K562 (cell line): ENCODE measurements at regions not wholly inside any gene's neighbourhood (a gene's known extent, or its start where the extent isn't known, plus 50 kb on each side); places are given as distances from the start of the nearest gene placed in this dataset.

Experiments used
- ARHGAP35 ChIP-seq: fragments of 450-650 bp; IDR thresholded peaks from 2 replicates; pipeline ENCODE4 v1.6.1; 2018; ENCODE audit not compliant: partially characterized antibody
- ATF6 ChIP-seq: sonication (generic); formaldehyde crosslinking; IDR thresholded peaks from 2 replicates; pipeline ENCODE4 v1.4.0; 2020; ENCODE audit warnings: mild to moderate bottlenecking, missing genetic modification reagents
- BCOR ChIP-seq: fragments of 450-650 bp; IDR thresholded peaks from 2 replicates; pipeline ENCODE4 v1.6.1; 2016
- CSDE1 ChIP-seq, 2 experiments: fragments of 450-650 bp; IDR thresholded peaks; 2 replicates each; pipeline ENCODE4 v1.6.1; 2016; ENCODE audit warnings: mild to moderate bottlenecking in 1 of 2
- EZH2 ChIP-seq: IDR thresholded peaks from 2 replicates; pipeline ENCODE4 v1.6.1; 2012; ENCODE audit warnings: low read depth, mild to moderate bottlenecking, inconsistent platforms, low read length, borderline replicate concordance
- FOXP1 ChIP-seq: sonication (generic); formaldehyde crosslinking; IDR thresholded peaks from 2 replicates; pipeline ENCODE4 v1.8.0; 2022; ENCODE audit warnings: mild to moderate bottlenecking, missing genetic modification reagents
- HMG20A ChIP-seq: fragments of 450-650 bp; formaldehyde crosslinking; conservative IDR thresholded peaks from 2 replicates; pipeline ENCODE4 v1.4.0; 2020; ENCODE audit warnings: mild to moderate bottlenecking, mixed read lengths
- HMGN3 ChIP-seq: IDR thresholded peaks from 2 replicates; pipeline ENCODE4 v1.6.1; 2011; ENCODE audit warnings: borderline replicate concordance, low read depth, mild to moderate bottlenecking, mixed read lengths, low read length; ENCODE audit not compliant: insufficient read length; ENCODE audit errors: extremely low read depth
- LARP7 ChIP-seq: fragments of 450-650 bp; IDR thresholded peaks from 2 replicates; pipeline ENCODE4 v1.6.1; 2016
- MEF2A ChIP-seq: IDR thresholded peaks from 2 replicates; pipeline ENCODE4 v1.6.1; 2011; ENCODE audit warnings: low read depth, mild to moderate bottlenecking, low read length, moderate library complexity; ENCODE audit not compliant: control insufficient read depth
- MYBL2 ChIP-seq, 2 experiments: fragments of 450-650 bp in 1 of 2; sonication (generic) in 1 of 2; formaldehyde crosslinking in 1 of 2; IDR thresholded peaks; 2 replicates each; pipeline versions ENCODE4 v1.6.1 to v1.8.1; 2017 to 2022; ENCODE audit warnings: borderline replicate concordance in 1 of 2, inconsistent platforms in 1 of 2, low read depth in 1 of 2, mild to moderate bottlenecking in 1 of 2, missing genetic modification reagents in 1 of 2, moderate library complexity in 1 of 2
- NR0B1 ChIP-seq: fragments of 450-650 bp; IDR thresholded peaks from one replicate; pipeline ENCODE4 v1.6.1; 2018; ENCODE audit warnings: mild to moderate bottlenecking, moderate library complexity; ENCODE audit not compliant: partially characterized antibody
- RUNX1 ChIP-seq: sonication (generic); IDR thresholded peaks from 2 replicates; pipeline ENCODE4 v1.6.1; 2016; ENCODE audit warnings: antibody characterized with exemption, low read depth
- SIN3A ChIP-seq, 2 experiments: fragments of 150-350 bp in 1 of 2; IDR thresholded peaks; 2 replicates each; pipeline ENCODE4 v1.6.1; 2011 to 2016; ENCODE audit warnings: borderline replicate concordance in 2 of 2, low read depth in 2 of 2, low read length in 2 of 2, mild to moderate bottlenecking in 2 of 2, moderate library complexity in 2 of 2; ENCODE audit not compliant: control insufficient read depth in 1 of 2
- THAP7 ChIP-seq: fragments of 250-450 bp; sonication (Bioruptor Pico); IDR thresholded peaks from 2 replicates; pipeline ENCODE4 v1.5.0; 2021
- THRAP3 ChIP-seq: fragments of 450-650 bp; IDR thresholded peaks from 2 replicates; pipeline ENCODE4 v1.6.1; 2016; ENCODE audit warnings: mild to moderate bottlenecking, inconsistent platforms, borderline replicate concordance
- ZBTB26 ChIP-seq: fragments of 450-650 bp; formaldehyde crosslinking; IDR thresholded peaks from 2 replicates; pipeline ENCODE4 v1.4.0; 2022; ENCODE audit warnings: missing genetic modification characterization
- ZHX1 ChIP-seq: fragments of 150-350 bp; conservative IDR thresholded peaks from 2 replicates; pipeline ENCODE4 v1.6.1; 2014; ENCODE audit warnings: low read length
- ZNF121 ChIP-seq: sonication (generic); formaldehyde crosslinking; conservative IDR thresholded peaks from 2 replicates; pipeline ENCODE4 v1.8.0; 2022; ENCODE audit warnings: missing genetic modification reagents

- TF ChIP-seq ZBTB26 (CRISPR knock-in tag) (no peak), THAP7 (CRISPR knock-in tag) (no peak), RUNX1 (no peak), EZH2 (no peak), NR0B1 (no peak), HMG20A (CRISPR knock-in tag) (no peak), THRAP3 (no peak), MEF2A (0 out of 2 replicates have a peak, but pooled peaks have one; percentile 23), FOXP1 (CRISPR knock-in tag) (no peak), MYBL2 (IDR thresholded peaks at IDR 0.05; ENCODE audit: low read depth) (peak; percentile 63; the same call in 1 of the 2 replicates), MYBL2 (CRISPR knock-in tag; IDR thresholded peaks at IDR 0.05; ENCODE audit: borderline replicate concordance) (no peak), CSDE1 (IDR thresholded peaks at IDR 0.05) (peak in 1 of 2 experiments; percentile 75; a peak in 2 of 4 replicates), ARHGAP35 (no peak), ZNF121 (CRISPR knock-in tag) (no peak), HMGN3 (no peak), ZHX1 (no peak), BCOR (peak; percentile 65; the same call in 1 of the 2 replicates), LARP7 (no peak), ATF6 (no peak), SIN3A (IDR thresholded peaks at IDR 0.05; ENCODE audit: borderline replicate concordance in 2 of 2, control insufficient read depth in 1 of 2, low read depth in 2 of 2, low read length in 2 of 2) (0 out of 4 replicates have a peak, but pooled peaks of 1 of the 2 experiments have one; percentile 29)
These were observed 116.3 kb downstream of the OR2B2 start (continued) for GRCh38 chr6:27795697-27796494.
